ENCODE measurements at regions not wholly inside any gene's neighbourhood (a gene's known extent, or its start where the extent isn't known, plus 50 kb on each side); places are given as distances from the start of the nearest gene placed in this dataset.

DNA sequence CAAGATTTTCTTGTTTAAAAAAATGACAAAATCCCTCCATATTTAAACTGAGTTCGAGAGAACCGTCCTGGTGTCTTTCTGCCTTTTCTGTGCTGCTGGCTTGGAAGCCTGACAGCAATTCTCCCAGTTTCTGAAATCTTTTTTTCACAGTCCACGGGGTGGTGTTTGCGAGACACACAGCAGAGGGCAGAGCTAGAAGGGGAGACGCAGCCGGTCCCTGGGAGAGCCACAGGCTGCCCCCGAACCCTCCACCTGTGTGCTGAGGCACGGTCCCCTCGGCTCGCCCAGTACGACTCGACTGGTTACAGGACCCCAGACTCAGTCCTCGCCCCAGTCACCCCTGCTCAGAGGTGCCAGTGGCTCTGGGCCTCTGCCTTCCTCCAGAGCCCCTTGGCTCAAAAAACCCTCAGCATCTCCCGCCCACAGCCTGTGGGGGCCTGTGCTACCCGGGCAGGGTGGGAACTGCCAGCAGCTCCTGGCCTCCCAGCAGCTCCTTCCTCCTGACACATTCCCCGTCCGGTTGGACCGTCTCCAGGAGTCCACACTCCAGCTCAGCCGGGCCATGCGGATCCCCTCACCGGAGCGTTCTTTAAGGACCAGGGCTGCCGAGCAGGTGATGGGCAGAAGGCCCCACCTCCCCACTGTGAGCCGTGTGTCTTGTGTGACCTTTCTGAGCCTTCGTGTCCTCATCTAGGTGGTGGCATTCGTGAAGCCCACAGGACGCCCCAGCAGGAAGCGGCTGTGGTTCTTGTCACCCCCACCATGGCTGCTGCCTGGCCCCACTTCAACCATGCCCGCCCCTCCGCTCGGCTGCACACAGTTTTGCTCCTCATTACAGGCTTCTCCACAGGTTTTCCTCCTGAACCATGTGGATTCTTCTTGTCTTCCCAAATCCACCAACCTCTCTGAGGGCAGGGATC, 52.3 kb upstream of the EN2 start:
- Histone ChIP-seq H3K4me1 (no peaks in the 10 kb centered on the region), H3K36me3 (no peaks in the 10 kb centered on the region), H3K4me3 (no peak overlapping the region), H3K9me3 (no peaks in the 10 kb centered on the region), H3K27ac (no peak overlapping the region), H3K27me3 (peaks cover 0 to 10% of the 10 kb centered on the region in 2 donors)
- no peak for DNase-seq (ENCODE audit: low spot score)
- TF ChIP-seq CTCF (IDR thresholded peaks at IDR 0.05): no peak

DNA sequence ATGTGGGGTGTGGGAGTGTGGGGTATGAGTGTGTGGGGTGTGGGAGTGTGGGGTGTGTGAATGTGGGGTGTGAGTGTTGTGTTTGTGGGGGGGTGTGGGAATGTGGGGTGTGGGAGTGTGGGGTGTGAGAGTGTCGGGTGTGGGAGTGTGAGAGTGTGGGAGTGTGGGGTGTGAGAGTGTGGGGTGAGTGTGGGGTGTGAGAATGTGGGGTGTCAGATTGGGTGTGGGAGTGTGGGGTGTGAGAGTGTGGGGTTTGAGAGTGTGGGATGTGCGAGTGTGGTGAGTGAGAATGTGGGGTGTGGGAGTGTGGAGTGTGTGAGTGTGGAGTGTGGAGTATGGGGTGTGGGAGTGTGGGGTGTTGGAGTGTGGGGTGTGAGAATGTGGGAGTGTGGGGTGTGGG, 50.1 kb upstream of the EN2 start:
- no peak for DNase-seq (ENCODE audit: low spot score)
- Histone ChIP-seq H3K9me3 (no peaks in the 10 kb centered on the region), H3K27ac (no peak overlapping the region), H3K4me1 (no peaks in the 10 kb centered on the region), H3K36me3 (no peaks in the 10 kb centered on the region), H3K4me3 (no peak overlapping the region), H3K27me3 (peaks cover 0 to 10% of the 10 kb centered on the region in 2 donors)
- no peak for TF ChIP-seq CTCF (IDR thresholded peaks at IDR 0.05)
